HEK293T (cell line): ENCODE measurements at regions not wholly inside any gene's neighbourhood (a gene's known extent, or its start where the extent isn't known, plus 50 kb on each side); places are given as distances from the start of the nearest gene placed in this dataset.
"Not testable (repeated sequence)": the region's sequence is repeated elsewhere in the genome, so short reads cannot be mapped to it uniquely, and the experiment has no call there.

Experiments
- ARNT ChIP-seq: fragments of 450-650 bp; IDR thresholded peaks from 2 replicates; pipeline ENCODE4 v1.6.1; 2017; ENCODE audit warnings: mild to moderate bottlenecking
- BHLHE40 ChIP-seq: fragments of 450-650 bp; IDR thresholded peaks from 2 replicates; pipeline ENCODE4 v1.6.1; 2016; ENCODE audit warnings: mild to moderate bottlenecking, moderate library complexity, borderline replicate concordance
- ELF4 ChIP-seq: fragments of 450-650 bp; IDR thresholded peaks from 2 replicates; pipeline ENCODE4 v1.6.1; 2017; ENCODE audit warnings: antibody characterized with exemption
- FOXA1 ChIP-seq: fragments of 450-650 bp; IDR thresholded peaks from 2 replicates; pipeline ENCODE4 v1.6.1; 2016; ENCODE audit warnings: mild to moderate bottlenecking
- FOXM1 ChIP-seq: fragments of 450-650 bp; IDR thresholded peaks from 2 replicates; pipeline ENCODE4 v1.6.1; 2017; ENCODE audit warnings: mild to moderate bottlenecking, borderline replicate concordance
- HDGF ChIP-seq: fragments of 450-650 bp; IDR thresholded peaks from 2 replicates; pipeline ENCODE4 v1.6.1; 2017; ENCODE audit warnings: antibody characterized with exemption, borderline replicate concordance
- L3MBTL2 ChIP-seq: fragments of 450-650 bp; conservative IDR thresholded peaks from 2 replicates; pipeline ENCODE4 v1.6.1; 2016; ENCODE audit warnings: mild to moderate bottlenecking
- LEF1 ChIP-seq: fragments of 450-650 bp; IDR thresholded peaks from 2 replicates; pipeline ENCODE4 v1.6.1; 2017; ENCODE audit warnings: mild to moderate bottlenecking, borderline replicate concordance
- NFRKB ChIP-seq: fragments of 450-650 bp; IDR thresholded peaks from 2 replicates; pipeline ENCODE4 v1.6.1; 2016; ENCODE audit warnings: mild to moderate bottlenecking, moderate library complexity
- PKNOX1 ChIP-seq: fragments of 450-650 bp; IDR thresholded peaks from 2 replicates; pipeline ENCODE4 v1.6.1; 2016
- SP1 ChIP-seq: fragments of 450-650 bp; IDR thresholded peaks from 2 replicates; pipeline ENCODE4 v1.6.1; 2017
- SUZ12 ChIP-seq: fragments of 450-650 bp; IDR thresholded peaks from 2 replicates; pipeline ENCODE4 v1.6.1; 2016; ENCODE audit warnings: mild to moderate bottlenecking
- TARDBP ChIP-seq: fragments of 450-650 bp; IDR thresholded peaks from 2 replicates; pipeline ENCODE4 v1.6.1; 2016
- ZNF384 ChIP-seq: fragments of 450-650 bp; IDR thresholded peaks from 2 replicates; pipeline ENCODE4 v1.6.1; 2016

- not testable (repeated sequence) for TF ChIP-seq PKNOX1, FOXA1, HDGF, TARDBP, ELF4, LEF1, L3MBTL2, BHLHE40, SUZ12, SP1, ARNT, FOXM1, NFRKB, ZNF384
Observed at GRCh38 chr4:163236389-163236788, 69.7 kb upstream of the NAF1 start.
